Kidney epithelial cell (primary cell): ENCODE measurements at regions not wholly inside any gene's neighbourhood (a gene's known extent, or its start where the extent isn't known, plus 50 kb on each side); places are given as distances from the start of the nearest gene placed in this dataset.

Experiments
- DNase-seq: peaks from one replicate; pipeline ENCODE4 v3.0.0-alpha.2; 2010; ENCODE audit warnings: low read depth
- H3K27me3 ChIP-seq: 2 replicates; pipeline ENCODE4 v1.6.0; 2011; ENCODE audit warnings: low read length; ENCODE audit not compliant: control insufficient read depth, insufficient read depth
- H3K36me3 ChIP-seq: 2 replicates; pipeline ENCODE4 v1.5.1; 2011; ENCODE audit warnings: low read length; ENCODE audit not compliant: control insufficient read depth, insufficient read depth
- H3K4me3 ChIP-seq: 2 replicates; pipeline ENCODE4 v1.5.1; 2011; ENCODE audit warnings: low read depth, mild to moderate bottlenecking, control low read depth, low read length
- TF ChIP-seq, protein P1 (sequence below): IDR thresholded peaks from 2 replicates; pipeline ENCODE4 v1.5.1; 2011; ENCODE audit warnings: mild to moderate bottlenecking, moderate library complexity, low read length, control low read depth, inconsistent platforms; ENCODE audit not compliant: insufficient read depth, poor library complexity, severe bottlenecking

DNA sequence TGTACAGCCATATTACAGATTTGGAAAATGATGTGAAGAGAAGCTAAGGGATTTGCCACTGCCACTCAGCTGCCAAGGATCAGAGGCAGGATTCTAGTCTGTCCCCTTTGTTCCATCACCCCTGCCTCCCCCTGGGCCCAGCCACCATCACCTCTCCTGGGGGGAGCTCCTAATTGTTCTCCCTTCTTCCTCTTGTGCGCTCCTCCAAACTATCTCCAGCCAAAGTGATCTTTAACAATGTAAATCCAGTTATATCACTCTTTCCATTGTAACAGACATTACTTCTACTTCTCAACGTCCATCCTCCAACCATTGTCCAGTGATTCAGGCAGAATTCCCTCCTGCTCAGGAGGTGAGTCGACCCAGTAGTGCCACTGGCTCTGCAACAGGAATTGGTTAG, 164.1 kb downstream of the PLPP3 start:
- Histone ChIP-seq H3K4me3 (no peak overlapping the region), H3K27me3 (no peaks in the 10 kb centered on the region), H3K36me3 (no peaks in the 10 kb centered on the region)
- no peak for DNase-seq
- TF ChIP-seq, protein P1, sequence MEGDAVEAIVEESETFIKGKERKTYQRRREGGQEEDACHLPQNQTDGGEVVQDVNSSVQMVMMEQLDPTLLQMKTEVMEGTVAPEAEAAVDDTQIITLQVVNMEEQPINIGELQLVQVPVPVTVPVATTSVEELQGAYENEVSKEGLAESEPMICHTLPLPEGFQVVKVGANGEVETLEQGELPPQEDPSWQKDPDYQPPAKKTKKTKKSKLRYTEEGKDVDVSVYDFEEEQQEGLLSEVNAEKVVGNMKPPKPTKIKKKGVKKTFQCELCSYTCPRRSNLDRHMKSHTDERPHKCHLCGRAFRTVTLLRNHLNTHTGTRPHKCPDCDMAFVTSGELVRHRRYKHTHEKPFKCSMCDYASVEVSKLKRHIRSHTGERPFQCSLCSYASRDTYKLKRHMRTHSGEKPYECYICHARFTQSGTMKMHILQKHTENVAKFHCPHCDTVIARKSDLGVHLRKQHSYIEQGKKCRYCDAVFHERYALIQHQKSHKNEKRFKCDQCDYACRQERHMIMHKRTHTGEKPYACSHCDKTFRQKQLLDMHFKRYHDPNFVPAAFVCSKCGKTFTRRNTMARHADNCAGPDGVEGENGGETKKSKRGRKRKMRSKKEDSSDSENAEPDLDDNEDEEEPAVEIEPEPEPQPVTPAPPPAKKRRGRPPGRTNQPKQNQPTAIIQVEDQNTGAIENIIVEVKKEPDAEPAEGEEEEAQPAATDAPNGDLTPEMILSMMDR: no peak

DNA sequence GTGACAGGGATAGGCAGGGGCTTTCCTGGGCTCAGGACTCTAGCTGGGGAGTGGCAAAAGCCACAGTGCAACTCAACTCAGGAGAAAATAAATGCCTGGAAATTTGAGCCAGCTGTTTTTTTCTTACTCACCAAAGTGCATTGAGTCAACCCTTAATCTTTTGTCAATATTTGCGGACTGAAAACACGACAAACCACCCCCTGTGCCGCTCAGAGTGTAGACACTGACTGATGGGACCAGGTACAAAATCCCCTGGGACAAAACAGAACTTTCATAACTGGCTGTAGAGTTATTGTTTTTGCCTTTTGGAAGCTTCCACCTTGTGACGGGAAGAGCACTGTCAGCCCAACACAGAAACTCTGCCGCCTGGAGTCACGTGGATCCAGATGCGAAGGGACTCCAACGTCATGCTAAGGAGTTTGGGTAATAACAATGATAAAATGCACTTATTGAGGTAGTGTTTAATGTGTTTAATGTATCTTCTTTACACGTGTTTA, 164.6 kb downstream of the PLPP3 start:
- TF ChIP-seq, protein P1: no peak
- no peak for DNase-seq
- H3K4me3 ChIP-seq: no peak overlapping the region

DNA sequence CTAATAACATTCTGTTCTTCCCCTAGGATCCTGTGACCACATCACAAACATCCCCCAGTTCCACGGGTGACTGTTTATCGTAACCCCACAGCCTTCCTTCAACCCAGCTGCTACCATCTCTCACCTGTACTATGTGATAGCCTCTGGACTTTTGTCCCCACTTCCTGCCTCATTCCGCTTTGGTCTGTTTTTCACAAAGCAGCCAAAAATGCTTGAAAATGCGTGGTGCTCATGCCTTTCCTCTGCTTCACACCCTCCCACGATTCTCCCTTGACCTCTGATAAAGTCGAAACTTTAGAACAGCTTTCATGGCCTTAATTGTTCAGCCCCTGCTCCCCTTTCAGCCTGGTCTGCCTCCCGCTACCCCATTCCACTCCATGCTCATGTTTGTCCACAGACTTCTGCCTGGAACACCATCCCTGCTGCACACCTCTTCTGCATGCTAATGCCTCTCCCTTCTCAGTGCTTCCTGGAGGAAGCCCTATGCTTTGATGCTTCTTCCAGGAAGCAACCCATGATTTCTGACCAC, 165.6 kb downstream of the PLPP3 start:
- TF ChIP-seq, protein P1: no peak
- Histone ChIP-seq H3K4me3 (no peak overlapping the region), H3K27me3 (no peaks in the 10 kb centered on the region), H3K36me3 (no peaks in the 10 kb centered on the region)
- no peak for DNase-seq

More for the DNA sequence above, 164.6 kb downstream of the PLPP3 start:
- no peaks in the 10 kb centered on the region for H3K36me3 ChIP-seq
- no peaks in the 10 kb centered on the region for H3K27me3 ChIP-seq

DNA sequence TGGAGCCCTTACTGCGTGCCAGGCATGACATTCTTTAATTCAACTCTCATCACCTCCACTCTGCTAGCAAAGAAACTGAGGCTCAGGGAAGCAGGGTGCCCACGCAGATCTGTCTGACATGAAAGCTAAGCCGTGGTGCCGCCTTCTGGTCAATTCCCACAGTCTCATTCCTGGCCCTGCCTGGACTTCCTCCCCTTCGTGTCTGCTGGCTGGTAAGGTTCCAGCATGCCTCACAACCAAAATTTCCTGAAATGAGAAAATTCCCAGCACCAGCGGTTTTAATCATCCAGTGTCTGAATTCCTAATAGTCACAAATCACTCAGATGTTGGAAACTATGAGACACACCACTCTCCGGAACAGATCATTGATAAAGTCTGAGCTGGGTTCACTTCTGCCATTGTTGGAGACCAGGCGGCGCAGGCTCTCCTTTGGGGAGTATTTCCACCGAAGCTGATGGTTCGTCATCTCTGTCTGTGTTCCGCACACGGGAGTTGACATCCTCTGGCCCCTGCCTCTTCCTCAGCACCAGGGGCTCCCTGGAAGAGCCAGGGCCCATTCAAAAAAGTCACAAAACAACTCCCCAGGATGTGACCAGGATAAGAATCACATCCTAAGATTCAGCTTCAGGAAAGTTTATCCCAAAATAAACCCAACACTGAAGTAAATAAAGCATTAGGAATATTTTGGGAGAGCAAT, 167.7 kb downstream of the PLPP3 start:
- Histone ChIP-seq H3K36me3 (no peaks in the 10 kb centered on the region), H3K4me3 (no peak overlapping the region), H3K27me3 (no peaks in the 10 kb centered on the region)
- DNase-seq: no peak
- TF ChIP-seq, protein P1: no peak

DNA sequence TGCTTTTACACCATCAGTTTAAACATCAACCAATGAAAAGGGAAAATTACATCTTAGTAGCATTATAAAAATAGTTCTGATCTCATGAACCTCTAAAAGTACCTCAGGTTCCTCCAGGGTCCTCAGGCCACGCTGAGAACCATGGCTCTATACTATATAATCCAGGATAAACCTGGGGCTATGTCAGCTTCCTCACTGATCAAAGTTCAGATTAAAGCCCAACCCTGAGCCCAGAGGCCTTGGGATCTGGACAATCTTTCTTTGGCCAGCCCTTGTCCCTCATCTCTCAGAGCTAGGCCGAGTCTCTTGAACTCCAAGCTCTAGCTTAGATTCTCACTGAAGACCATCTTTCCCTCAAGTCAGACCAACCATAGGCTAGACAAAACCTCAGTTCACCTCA, 168.3 kb downstream of the PLPP3 start:
- no peak for DNase-seq
- Histone ChIP-seq H3K27me3 (no peaks in the 10 kb centered on the region), H3K4me3 (no peak overlapping the region), H3K36me3 (no peaks in the 10 kb centered on the region)
- TF ChIP-seq, protein P1: no peak
